Adrenal gland (tissue), 5 donors: ENCODE measurements at regions not wholly inside any gene's neighbourhood (a gene's known extent, or its start where the extent isn't known, plus 50 kb on each side); places are given as distances from the start of the nearest gene placed in this dataset.
"Not testable (repeated sequence)": the region's sequence is repeated elsewhere in the genome, so short reads cannot be mapped to it uniquely, and the experiment has no call there.

Experiments used
- POLR2A ChIP-seq, 2 donors: fragments of 450-650 bp; IDR thresholded peaks; one replicate each; pipeline ENCODE4 v1.6.1; 2017; ENCODE audit warnings: antibody characterized with exemption in 2 of 2, mild to moderate bottlenecking in 2 of 2, moderate library complexity in 1 of 2
- TF ChIP-seq, protein P1 (sequence below), 6 experiments: fragments of 450-650 bp in 4 of 6; fragments of 200-600 bp in 2 of 6; sonication (generic) in 1 of 6; IDR thresholded peaks; 1 replicate in 5 of 6; 2 replicates in 1 of 6; pipeline versions ENCODE4 v1.5.1 to v1.8.0; 2016 to 2021; ENCODE audit warnings: antibody characterized with exemption in 6 of 6, mild to moderate bottlenecking in 2 of 6, moderate library complexity in 1 of 6
- donor health status: DM: no; HTN: no; CAD: no.

DNA sequence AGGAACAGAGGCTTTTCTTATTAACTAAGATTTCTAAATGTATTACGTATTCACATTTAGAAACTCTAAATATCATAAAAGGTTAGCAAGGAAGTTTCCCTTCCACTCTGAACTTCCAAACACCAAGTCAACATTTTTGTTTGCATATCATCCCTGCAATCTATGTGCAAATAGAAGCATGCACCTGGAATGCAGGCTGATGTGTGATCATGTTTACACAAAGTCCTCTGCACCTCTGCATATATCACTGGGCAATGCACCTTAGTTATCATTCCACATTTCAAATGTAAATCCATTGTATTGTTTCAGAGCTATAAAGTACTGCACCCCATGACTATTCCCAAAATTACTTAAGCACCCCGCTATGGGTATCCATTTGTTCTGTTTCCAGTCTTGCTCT lies 142.1 kb downstream of the LRRC74B start:
- not testable (repeated sequence) for TF ChIP-seq POLR2A (IDR thresholded peaks at IDR 0.05)
- TF ChIP-seq, protein P1, sequence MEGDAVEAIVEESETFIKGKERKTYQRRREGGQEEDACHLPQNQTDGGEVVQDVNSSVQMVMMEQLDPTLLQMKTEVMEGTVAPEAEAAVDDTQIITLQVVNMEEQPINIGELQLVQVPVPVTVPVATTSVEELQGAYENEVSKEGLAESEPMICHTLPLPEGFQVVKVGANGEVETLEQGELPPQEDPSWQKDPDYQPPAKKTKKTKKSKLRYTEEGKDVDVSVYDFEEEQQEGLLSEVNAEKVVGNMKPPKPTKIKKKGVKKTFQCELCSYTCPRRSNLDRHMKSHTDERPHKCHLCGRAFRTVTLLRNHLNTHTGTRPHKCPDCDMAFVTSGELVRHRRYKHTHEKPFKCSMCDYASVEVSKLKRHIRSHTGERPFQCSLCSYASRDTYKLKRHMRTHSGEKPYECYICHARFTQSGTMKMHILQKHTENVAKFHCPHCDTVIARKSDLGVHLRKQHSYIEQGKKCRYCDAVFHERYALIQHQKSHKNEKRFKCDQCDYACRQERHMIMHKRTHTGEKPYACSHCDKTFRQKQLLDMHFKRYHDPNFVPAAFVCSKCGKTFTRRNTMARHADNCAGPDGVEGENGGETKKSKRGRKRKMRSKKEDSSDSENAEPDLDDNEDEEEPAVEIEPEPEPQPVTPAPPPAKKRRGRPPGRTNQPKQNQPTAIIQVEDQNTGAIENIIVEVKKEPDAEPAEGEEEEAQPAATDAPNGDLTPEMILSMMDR (IDR thresholded peaks at IDR 0.05), result not testable (repeated sequence)
